ENCODE measurements at regions not wholly inside any gene's neighbourhood (a gene's known extent, or its start where the extent isn't known, plus 50 kb on each side); places are given as distances from the start of the nearest gene placed in this dataset.

GRCh38 chr2:221216636-221217035 is 355.5 kb downstream of the EPHA4 start:
- intact Hi-C loops (cut with DNase I): no loop called here
- Histone ChIP-seq H3K27me3 (no peaks in the 10 kb centered on the region), H3K4me1 (ENCODE audit: insufficient read depth) (no peaks in the 10 kb centered on the region), H3K9me3 (no peaks in the 10 kb centered on the region), H3K27ac (no peak overlapping the region), H3K36me3 (no peaks in the 10 kb centered on the region), H3K4me3 (no peak overlapping the region)
- TF ChIP-seq CTCF (IDR thresholded peaks at IDR 0.05) (no peak), EP300 (IDR thresholded peaks at IDR 0.05) (no peak), POLR2A (IDR thresholded peaks at IDR 0.05) (no peak)
- 37 to 51% (median 48%) methylated on average over 3 of the region's 3 CpGs for WGBS, 3 donors
- DNase-seq: no peak

GRCh38 chr2:221225752-221226151 is 346.4 kb downstream of the EPHA4 start:
- intact Hi-C loops (cut with DNase I): no loop called here
- no peaks in the 10 kb centered on the region for H3K36me3 ChIP-seq
- 82 to 91% (median 88%) methylated on average over 2 of the region's 2 CpGs for WGBS, 3 donors

GRCh38 chr2:221228214-221228769 is 343.8 kb downstream of the EPHA4 start:
- intact Hi-C loops (cut with DNase I): no loop called here
- 10 to 18% (median 13%) methylated on average over 3 of the region's 3 CpGs for WGBS, 3 donors
- Histone ChIP-seq H3K27me3 (no peaks in the 10 kb centered on the region), H3K27ac (no peak overlapping the region), H3K9me3 (no peaks in the 10 kb centered on the region), H3K4me3 (no peak overlapping the region), H3K4me1 (ENCODE audit: insufficient read depth) (no peaks in the 10 kb centered on the region), H3K36me3 (no peaks in the 10 kb centered on the region)
- TF ChIP-seq CTCF (IDR thresholded peaks at IDR 0.05) (no peak), POLR2A (IDR thresholded peaks at IDR 0.05) (no peak), EP300 (IDR thresholded peaks at IDR 0.05) (no peak)
- DNase-seq: no peak

More at GRCh38 chr2:221225752-221226151, 346.4 kb downstream of the EPHA4 start:
- Histone ChIP-seq H3K9me3 (no peaks in the 10 kb centered on the region), H3K27me3 (no peaks in the 10 kb centered on the region), H3K27ac (no peak overlapping the region), H3K4me1 (ENCODE audit: insufficient read depth) (no peaks in the 10 kb centered on the region), H3K4me3 (no peak overlapping the region)
- DNase-seq: no peak
- TF ChIP-seq POLR2A (IDR thresholded peaks at IDR 0.05): no peak
- TF ChIP-seq CTCF (IDR thresholded peaks at IDR 0.05): no peak
- TF ChIP-seq EP300 (IDR thresholded peaks at IDR 0.05): no peak

- no peaks in the 10 kb centered on the region for H3K27me3 ChIP-seq
- no peak overlapping the region for H3K27ac ChIP-seq
- H3K4me1 ChIP-seq (ENCODE audit: insufficient read depth): no peaks in the 10 kb centered on the region
- intact Hi-C loops (cut with DNase I): no loop called here
- H3K9me3 ChIP-seq: no peaks in the 10 kb centered on the region
- no peak overlapping the region for H3K4me3 ChIP-seq
- DNase-seq: no peak
- TF ChIP-seq POLR2A (IDR thresholded peaks at IDR 0.05) (no peak), EP300 (IDR thresholded peaks at IDR 0.05) (no peak), CTCF (IDR thresholded peaks at IDR 0.05) (no peak)
- H3K36me3 ChIP-seq: no peaks in the 10 kb centered on the region
Observed at GRCh38 chr2:221229099-221229498, 343.0 kb downstream of the EPHA4 start.
